HL-60 (cell line): ENCODE measurements at regions not wholly inside any gene's neighbourhood (a gene's known extent, or its start where the extent isn't known, plus 50 kb on each side); places are given as distances from the start of the nearest gene placed in this dataset.

Experiments used
- GABPA ChIP-seq: IDR thresholded peaks from 2 replicates; pipeline ENCODE4 v1.6.1; 2012; ENCODE audit warnings: low read depth
- POLR2AphosphoS5 ChIP-seq: IDR thresholded peaks from 2 replicates; pipeline ENCODE4 v1.6.1; 2012; ENCODE audit warnings: low read depth
- TF ChIP-seq, protein P1 (sequence below): IDR thresholded peaks from one replicate; pipeline ENCODE4 v1.5.1; 2011; ENCODE audit warnings: low read length, control low read depth, inconsistent platforms; ENCODE audit not compliant: insufficient read depth
- TF ChIP-seq, protein P2 (sequence below): IDR thresholded peaks from 2 replicates; pipeline ENCODE4 v1.6.1; 2012; ENCODE audit warnings: low read depth; ENCODE audit not compliant: insufficient replicate concordance

DNA sequence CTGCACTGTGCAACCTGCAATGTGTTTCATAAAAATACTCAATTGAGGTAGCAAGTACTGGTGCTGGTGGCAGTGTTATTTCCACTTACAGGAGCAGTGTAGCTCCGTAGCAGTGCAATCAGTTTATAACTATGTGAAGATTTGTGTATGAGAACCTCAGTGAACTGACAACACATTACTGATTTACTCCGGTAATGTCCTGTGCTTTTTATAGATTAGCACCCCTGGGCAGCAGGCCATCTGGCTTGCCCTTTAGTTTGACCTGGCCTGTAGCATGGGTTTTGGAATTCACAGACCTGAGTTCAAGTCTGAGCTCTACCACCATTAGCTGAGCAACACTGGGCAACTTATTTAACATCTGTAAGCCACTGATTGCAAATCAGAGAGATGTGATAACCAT, 78.6 kb upstream of the GBA3 start:
- TF ChIP-seq, protein P1, sequence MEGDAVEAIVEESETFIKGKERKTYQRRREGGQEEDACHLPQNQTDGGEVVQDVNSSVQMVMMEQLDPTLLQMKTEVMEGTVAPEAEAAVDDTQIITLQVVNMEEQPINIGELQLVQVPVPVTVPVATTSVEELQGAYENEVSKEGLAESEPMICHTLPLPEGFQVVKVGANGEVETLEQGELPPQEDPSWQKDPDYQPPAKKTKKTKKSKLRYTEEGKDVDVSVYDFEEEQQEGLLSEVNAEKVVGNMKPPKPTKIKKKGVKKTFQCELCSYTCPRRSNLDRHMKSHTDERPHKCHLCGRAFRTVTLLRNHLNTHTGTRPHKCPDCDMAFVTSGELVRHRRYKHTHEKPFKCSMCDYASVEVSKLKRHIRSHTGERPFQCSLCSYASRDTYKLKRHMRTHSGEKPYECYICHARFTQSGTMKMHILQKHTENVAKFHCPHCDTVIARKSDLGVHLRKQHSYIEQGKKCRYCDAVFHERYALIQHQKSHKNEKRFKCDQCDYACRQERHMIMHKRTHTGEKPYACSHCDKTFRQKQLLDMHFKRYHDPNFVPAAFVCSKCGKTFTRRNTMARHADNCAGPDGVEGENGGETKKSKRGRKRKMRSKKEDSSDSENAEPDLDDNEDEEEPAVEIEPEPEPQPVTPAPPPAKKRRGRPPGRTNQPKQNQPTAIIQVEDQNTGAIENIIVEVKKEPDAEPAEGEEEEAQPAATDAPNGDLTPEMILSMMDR: no peak
- TF ChIP-seq, protein P2, sequence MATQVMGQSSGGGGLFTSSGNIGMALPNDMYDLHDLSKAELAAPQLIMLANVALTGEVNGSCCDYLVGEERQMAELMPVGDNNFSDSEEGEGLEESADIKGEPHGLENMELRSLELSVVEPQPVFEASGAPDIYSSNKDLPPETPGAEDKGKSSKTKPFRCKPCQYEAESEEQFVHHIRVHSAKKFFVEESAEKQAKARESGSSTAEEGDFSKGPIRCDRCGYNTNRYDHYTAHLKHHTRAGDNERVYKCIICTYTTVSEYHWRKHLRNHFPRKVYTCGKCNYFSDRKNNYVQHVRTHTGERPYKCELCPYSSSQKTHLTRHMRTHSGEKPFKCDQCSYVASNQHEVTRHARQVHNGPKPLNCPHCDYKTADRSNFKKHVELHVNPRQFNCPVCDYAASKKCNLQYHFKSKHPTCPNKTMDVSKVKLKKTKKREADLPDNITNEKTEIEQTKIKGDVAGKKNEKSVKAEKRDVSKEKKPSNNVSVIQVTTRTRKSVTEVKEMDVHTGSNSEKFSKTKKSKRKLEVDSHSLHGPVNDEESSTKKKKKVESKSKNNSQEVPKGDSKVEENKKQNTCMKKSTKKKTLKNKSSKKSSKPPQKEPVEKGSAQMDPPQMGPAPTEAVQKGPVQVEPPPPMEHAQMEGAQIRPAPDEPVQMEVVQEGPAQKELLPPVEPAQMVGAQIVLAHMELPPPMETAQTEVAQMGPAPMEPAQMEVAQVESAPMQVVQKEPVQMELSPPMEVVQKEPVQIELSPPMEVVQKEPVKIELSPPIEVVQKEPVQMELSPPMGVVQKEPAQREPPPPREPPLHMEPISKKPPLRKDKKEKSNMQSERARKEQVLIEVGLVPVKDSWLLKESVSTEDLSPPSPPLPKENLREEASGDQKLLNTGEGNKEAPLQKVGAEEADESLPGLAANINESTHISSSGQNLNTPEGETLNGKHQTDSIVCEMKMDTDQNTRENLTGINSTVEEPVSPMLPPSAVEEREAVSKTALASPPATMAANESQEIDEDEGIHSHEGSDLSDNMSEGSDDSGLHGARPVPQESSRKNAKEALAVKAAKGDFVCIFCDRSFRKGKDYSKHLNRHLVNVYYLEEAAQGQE: no peak
- TF ChIP-seq POLR2AphosphoS5 (no peak), GABPA (no peak)
